Right lobe of liver (tissue), 6 donors: ENCODE measurements at regions not wholly inside any gene's neighbourhood (a gene's known extent, or its start where the extent isn't known, plus 50 kb on each side); places are given as distances from the start of the nearest gene placed in this dataset.

Source experiments
- ATAC-seq, 4 donors: fragments of 200-7000 bp; cut with Tn5 transposase; one replicate each; pipeline ENCODE4 v1.9.1; 2020; ENCODE audit warnings: mild to moderate bottlenecking in 4 of 4, moderate library complexity in 4 of 4
- DNase-seq, 3 donors: peaks; one replicate each; pipeline ENCODE4 v3.0.0-alpha.2; 2020
- H3K27ac ChIP-seq, 3 donors: fragments of 200-600 bp; one replicate each; pipeline ENCODE4 v1.8.0; 2022
- H3K27me3 ChIP-seq, 2 donors: fragments of 200-600 bp; one replicate each; pipeline ENCODE4 v1.8.0; 2022
- H3K36me3 ChIP-seq, 4 donors: fragments of 200-600 bp; sonication (generic) in 1 of 4; one replicate each; pipeline versions ENCODE4 v1.5.1 to v1.8.0; 2017 to 2022; ENCODE audit warnings: control low read depth in 1 of 4
- H3K4me1 ChIP-seq, 4 donors: fragments of 200-600 bp; sonication (generic) in 1 of 4; one replicate each; pipeline versions ENCODE4 v1.5.1 to v1.8.0; 2017 to 2022; ENCODE audit warnings: control low read depth in 1 of 4
- H3K4me3 ChIP-seq, 3 donors: fragments of 200-600 bp; one replicate each; pipeline ENCODE4 v1.8.0; 2022
- H3K9me3 ChIP-seq, 4 donors: fragments of 200-600 bp; sonication (generic) in 1 of 4; one replicate each; pipeline versions ENCODE4 v1.5.1 to v1.8.0; 2017 to 2022; ENCODE audit warnings: control low read depth in 1 of 4
- POLR2A ChIP-seq: fragments of 450-650 bp; IDR thresholded peaks from one replicate; pipeline ENCODE4 v1.6.1; 2017; ENCODE audit warnings: antibody characterized with exemption, mild to moderate bottlenecking
- WGBS: methylation state at CpG from one replicate; pipeline ENCODE4 v1.1.6; 2018; ENCODE audit warnings: low coverage, low lambda C conversion rate; ENCODE audit not compliant: insufficient coverage; ENCODE audit errors: missing lambda C conversion rate; 5-methylcytosine and 5-hydroxymethylcytosine counted together
- intact Hi-C, 2 donors: fragments of 100-400 bp; cut with DNase I; formaldehyde crosslinking; loops; one replicate each; pipeline versions ENCODE4 v1.11.2 to v1.14.1; 2022
- TF ChIP-seq, protein P1 (sequence below), 4 donors: fragments of 200-600 bp in 3 of 4; fragments of 450-650 bp in 1 of 4; IDR thresholded peaks; one replicate each; pipeline versions ENCODE4 v1.5.1 to v1.8.0; 2016 to 2022; ENCODE audit warnings: antibody characterized with exemption in 4 of 4, mild to moderate bottlenecking in 2 of 4
- donor health status: DM: no; HTN: yes; CAD: no.
- donor health status: DM: no; HTN: no; CAD: no.
- donor health status: DM: no; HTN: no; CAD: no.
- donor health status: DM: no; HTN: yes; CAD: no.
- donor health status: DM: no; HTN: yes; CAD: no.

DNA sequence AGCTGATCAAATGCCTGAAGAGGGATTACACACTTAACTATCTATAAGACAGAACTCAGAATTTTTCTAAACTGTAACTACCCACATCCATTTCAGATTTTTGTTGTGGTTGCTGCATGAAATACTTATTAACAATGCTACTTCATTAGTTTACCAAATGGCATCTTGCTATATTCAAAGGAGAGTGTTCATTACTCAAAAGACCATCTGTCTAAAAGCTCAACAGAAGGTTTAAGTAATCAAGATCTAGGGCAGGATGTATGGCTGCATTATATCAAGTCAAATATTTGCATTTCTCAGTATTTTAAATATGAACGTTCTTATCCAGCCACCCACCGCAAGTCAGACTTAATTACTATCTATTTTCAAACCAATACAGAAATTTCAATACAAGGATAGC lies 79.9 kb downstream of the SIPA1L2 start:
- Histone ChIP-seq H3K4me1 (no peaks in the 10 kb centered on the region), H3K27me3 (no peaks in the 10 kb centered on the region), H3K4me3 (no peak overlapping the region), H3K36me3 (no peaks in the 10 kb centered on the region), H3K27ac (no peak overlapping the region), H3K9me3 (no peaks in the 10 kb centered on the region)
- no peak for ATAC-seq
- 91% methylated on average over 2 of the region's 2 CpGs for WGBS
- no peak for TF ChIP-seq POLR2A
- TF ChIP-seq, protein P1, sequence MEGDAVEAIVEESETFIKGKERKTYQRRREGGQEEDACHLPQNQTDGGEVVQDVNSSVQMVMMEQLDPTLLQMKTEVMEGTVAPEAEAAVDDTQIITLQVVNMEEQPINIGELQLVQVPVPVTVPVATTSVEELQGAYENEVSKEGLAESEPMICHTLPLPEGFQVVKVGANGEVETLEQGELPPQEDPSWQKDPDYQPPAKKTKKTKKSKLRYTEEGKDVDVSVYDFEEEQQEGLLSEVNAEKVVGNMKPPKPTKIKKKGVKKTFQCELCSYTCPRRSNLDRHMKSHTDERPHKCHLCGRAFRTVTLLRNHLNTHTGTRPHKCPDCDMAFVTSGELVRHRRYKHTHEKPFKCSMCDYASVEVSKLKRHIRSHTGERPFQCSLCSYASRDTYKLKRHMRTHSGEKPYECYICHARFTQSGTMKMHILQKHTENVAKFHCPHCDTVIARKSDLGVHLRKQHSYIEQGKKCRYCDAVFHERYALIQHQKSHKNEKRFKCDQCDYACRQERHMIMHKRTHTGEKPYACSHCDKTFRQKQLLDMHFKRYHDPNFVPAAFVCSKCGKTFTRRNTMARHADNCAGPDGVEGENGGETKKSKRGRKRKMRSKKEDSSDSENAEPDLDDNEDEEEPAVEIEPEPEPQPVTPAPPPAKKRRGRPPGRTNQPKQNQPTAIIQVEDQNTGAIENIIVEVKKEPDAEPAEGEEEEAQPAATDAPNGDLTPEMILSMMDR (IDR thresholded peaks at IDR 0.05) = no peak
- no peak for DNase-seq
- intact Hi-C loops = no loop called here

DNA sequence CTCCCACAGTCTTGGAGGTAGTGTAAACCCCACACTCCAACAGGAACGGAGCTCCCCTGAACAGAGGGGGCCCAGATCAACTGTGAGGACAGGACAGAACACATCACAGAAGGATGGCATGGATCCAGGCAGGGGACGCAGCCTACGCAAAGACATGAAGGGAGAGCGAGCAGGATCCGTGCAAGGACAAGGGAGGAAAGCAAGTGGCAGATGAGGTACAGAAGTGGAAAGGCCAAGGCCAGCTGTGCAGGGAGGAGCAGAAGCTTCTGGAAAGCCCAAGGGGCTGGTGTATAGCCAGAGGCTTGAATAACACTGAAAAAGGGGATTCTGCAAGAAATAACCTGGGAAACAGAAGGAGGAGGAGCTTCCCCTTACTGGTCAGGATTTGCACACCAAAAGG lies 81.2 kb downstream of the SIPA1L2 start:
- TF ChIP-seq POLR2A = no peak
- TF ChIP-seq, protein P1 (IDR thresholded peaks at IDR 0.05) = no peak
- DNase-seq (no peak), ATAC-seq (no peak)
- no peaks in the 10 kb centered on the region for H3K4me1 ChIP-seq
- H3K27me3 ChIP-seq = no peaks in the 10 kb centered on the region
- H3K36me3 ChIP-seq = no peaks in the 10 kb centered on the region
- H3K4me3 ChIP-seq = no peak overlapping the region
- 95% methylated on average over 5 of the region's 5 CpGs for WGBS
- intact Hi-C loops = no loop called here
- H3K27ac ChIP-seq = no peak overlapping the region
- H3K9me3 ChIP-seq = no peaks in the 10 kb centered on the region

DNA sequence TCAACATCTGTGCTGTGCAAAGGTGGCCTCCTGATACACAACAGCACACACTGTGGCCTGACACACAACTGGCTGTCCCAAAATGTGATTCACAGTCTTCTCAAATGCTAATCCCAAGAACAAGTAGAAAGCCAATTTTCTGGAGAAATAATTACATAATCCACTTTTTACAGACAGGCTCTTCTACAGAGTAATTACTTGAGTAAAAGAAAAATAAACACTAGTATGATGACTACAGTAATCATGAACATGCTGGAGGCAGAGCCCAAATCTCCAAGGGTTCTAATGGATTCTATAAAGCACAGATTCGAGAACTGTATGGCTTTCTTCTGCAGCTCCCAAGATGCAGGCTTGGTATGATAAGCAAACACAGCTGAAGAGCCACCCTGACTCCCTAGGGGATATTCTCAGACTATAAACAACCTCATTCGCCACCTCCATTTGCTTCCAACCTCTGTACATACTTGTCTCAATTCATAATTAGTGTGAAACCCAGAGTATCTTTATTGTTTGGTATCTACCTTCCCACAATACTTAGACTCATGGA lies 81.9 kb downstream of the SIPA1L2 start:
- DNase-seq (no peak), ATAC-seq (no peak)
- Histone ChIP-seq H3K27ac (no peak overlapping the region), H3K27me3 (no peaks in the 10 kb centered on the region), H3K4me3 (no peak overlapping the region), H3K9me3 (no peaks in the 10 kb centered on the region), H3K36me3 (no peaks in the 10 kb centered on the region), H3K4me1 (no peaks in the 10 kb centered on the region)
- 100% methylated on average over 1 of the region's 2 CpGs for WGBS
- TF ChIP-seq, protein P1 (IDR thresholded peaks at IDR 0.05) = no peak
- TF ChIP-seq POLR2A = no peak
- intact Hi-C loops = no loop called here

DNA sequence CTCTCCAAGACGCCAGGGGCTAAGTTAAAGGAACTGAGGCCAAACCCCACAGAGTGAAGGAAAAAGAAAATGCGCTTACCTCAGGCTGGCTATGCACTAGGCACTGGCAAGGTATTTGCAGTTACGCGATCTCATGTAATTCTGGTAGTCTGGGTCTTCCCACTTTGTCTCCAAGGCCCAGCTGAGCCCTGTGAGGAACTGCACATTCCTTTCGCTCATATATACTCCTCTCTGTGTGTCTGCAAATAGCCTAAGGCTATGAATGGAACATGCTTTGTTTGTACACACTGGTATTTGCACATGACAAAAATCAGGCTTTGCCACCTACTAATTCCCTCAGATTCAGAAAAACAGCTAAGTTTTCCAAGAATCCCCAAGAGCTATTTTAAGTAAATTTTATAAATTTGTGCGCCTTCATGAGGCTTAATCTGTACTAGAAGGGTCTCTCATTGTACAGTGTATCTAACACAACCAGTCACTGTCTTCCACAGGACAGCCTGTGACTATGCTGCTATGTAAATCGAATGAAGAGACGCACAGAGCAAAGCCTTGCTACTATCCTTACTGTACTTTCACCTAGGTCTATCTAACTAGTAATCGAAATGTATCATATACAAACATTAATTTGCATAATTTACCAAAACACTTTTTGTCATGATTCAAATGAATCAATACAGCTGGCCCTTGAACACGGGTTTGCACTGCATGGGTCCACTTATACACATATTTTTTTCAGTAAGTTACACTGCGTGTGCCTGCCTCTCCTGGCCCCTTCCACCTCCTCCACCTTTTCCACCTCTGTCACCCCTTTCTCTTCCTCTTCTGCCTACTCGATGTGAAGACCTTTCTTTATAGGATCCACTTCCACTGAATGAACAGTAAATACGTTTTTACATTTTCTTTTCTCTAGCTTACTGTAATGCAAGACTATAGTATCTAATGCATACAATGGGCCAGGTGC lies 87.0 kb downstream of the SIPA1L2 start:
- ATAC-seq = no peak
- Histone ChIP-seq H3K4me3 (no peak overlapping the region), H3K4me1 (no peaks in the 10 kb centered on the region), H3K9me3 (no peaks in the 10 kb centered on the region), H3K36me3 (no peaks in the 10 kb centered on the region), H3K27ac (no peak overlapping the region), H3K27me3 (no peaks in the 10 kb centered on the region)
- TF ChIP-seq, protein P1 (IDR thresholded peaks at IDR 0.05) = no peak
- TF ChIP-seq POLR2A = no peak
- DNase-seq = no peak
- 89% methylated on average over 13 of the region's 13 CpGs for WGBS
- intact Hi-C loops = no loop called here
